ENCODE measurements at regions not wholly inside any gene's neighbourhood (a gene's known extent, or its start where the extent isn't known, plus 50 kb on each side); places are given as distances from the start of the nearest gene placed in this dataset.

DNA sequence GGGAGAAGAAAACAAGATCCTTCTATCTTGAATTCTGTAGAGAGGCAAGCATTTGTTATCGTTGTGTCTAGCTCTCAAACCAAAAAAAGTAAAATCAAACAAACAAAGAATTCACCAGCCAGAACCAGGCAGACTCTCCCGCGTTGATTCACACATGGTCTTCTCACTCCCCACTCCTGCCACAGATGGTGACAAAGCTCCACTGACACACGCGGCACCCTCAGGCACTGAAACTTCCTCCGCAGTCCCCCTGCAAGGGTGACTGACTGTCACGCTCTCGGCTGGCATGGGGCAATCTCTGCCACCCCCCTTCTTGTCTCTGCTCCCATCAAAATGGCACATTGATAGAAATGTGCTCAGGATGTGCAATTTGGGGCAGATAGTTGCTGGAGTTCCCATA, 304.9 kb downstream of the DHX15 start:
- no peak for DNase-seq

DNA sequence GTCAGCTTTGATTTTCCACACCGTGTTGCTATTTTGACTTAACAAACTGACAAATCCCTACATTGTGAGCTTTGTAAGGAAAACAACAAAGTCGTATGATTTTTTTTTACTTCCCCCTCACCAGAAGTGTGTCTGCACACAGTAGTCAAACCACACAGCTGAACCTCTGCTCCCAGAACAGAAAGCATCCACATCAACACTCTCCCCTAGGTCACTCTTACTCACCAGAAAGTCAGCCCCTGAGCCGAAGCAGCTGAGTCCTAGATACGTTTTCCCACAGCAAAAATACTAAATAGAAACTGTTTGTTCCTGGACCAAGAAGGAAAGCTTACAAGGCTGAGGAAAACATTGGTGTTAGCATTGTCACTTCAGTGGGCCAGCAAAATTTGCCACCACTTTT, 305.7 kb downstream of the DHX15 start:
- no peak for DNase-seq

DNA sequence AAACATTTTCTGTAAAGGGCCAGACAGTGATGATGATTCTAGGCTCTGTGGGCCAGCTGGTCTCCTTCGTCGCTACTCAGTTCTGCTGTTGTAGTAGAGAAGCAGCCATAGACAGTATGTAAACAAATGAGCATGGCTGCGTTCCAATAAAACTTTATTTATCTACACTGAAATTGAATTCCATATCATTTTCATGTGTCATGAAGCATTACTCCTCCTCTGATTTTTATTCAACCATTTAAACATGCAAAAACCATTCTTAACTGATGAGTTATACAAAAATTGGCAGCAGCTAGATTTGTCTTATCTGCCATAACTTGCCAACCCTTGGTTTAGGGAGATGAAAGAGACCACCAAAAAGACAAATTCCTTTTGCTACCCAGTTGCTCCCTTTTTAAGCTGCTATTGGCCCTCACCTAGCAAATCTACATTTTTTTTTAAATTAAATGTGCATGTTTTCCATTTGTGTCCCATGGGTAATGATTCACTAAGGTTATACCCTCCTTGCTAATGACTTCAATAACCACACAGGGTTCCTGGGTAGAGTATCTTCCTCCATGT, 309.9 kb downstream of the DHX15 start:
- DNase-seq: no peak

- DNase-seq: no peak
These were observed 311.2 kb downstream of the DHX15 start for GRCh38 chr4:24273136-24273535.

- DNase-seq: no peak
These were observed 317.2 kb downstream of the DHX15 start for GRCh38 chr4:24266951-24267722.

DNA sequence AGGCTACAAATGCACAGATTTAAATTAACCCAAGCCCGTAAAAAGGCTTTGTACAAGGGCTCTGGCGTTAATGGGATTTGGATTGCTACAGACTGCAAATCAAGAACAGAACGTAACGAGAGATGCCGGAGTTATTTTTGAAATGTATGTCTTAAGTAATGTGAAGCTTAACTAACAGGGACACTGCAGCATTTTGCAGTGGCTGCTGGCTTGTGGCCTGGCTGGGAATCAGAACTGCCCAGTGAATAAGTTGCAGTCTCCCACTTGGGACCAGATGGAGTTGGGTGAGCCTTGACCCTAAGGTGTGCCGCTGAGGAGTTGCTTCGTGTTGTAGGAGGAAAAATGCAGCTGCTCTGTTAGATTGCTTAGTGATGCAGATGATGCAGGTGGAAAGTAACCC, 318.4 kb downstream of the DHX15 start:
- no peak for DNase-seq

DNA sequence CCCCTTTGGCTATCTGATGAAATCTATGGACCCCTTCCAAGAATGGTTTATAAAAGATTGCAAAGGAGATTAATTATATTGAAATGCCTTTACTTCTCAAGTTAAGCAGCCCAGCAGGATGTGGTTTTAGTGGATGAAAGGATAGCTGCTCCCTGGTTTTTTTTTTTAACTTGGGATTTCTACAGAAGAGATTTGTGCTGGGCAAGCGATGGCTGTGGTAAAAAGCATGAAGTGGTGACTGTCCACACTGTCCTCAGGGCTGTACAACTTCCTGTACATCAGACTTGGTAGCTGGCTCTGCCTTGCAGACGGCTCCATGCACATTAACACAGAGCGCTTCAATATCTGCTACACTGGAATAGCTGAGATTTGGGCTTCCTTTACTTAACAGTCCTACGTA, 321.7 kb downstream of the DHX15 start:
- DNase-seq: no peak

DNA sequence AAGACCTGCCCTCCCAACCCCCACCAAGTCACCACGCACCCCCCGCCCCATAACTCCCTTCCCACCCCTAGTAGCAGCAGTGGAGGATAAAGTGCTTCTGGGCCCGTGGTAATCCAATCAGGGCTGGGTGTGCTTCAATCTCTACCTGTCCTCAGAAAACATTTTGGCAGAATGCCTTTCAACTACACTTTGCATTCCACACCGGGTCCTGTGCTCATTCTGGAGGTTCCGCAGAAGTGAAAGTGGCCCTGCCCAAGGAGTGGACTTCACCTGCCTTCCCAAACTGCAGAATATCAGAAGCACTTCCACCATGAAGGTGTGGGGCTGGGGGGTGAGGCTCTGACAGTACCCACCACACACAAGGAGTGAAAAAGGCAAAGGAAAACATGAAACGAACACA, 322.3 kb downstream of the DHX15 start:
- no peak for DNase-seq

DNA sequence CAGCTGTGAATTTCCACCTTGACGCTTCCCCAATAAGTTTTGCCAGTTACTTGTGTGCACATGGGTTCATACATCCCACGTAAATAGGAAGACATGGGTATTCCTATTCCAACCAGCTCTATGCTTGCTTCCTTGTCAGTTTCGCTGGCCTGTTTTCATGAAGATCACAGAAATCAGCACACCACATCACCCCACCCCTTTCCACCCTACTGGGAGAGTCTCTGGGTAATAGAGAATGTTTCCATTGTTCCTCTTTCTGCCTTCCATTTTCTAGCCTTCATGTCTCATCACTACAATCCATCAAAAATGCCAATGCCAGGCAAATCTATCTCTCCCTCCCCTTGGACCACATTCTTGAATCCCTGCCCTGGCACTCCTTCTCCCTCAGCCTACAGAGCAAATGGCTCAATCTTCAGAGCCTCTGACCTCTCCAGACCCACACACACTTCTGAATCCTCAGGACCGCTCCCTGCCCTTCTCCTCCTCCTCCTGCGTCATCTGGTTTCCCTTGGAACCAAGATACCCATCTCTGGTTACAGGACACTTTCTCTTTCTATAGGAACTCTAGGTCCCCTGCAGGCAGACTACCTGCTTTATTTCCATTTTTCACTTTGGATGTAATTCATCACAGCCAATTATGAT, 323.3 kb downstream of the DHX15 start:
- no peak for DNase-seq

- DNase-seq: no peak
These were observed 324.1 kb downstream of the DHX15 start for GRCh38 chr4:24260133-24260715.

DNA sequence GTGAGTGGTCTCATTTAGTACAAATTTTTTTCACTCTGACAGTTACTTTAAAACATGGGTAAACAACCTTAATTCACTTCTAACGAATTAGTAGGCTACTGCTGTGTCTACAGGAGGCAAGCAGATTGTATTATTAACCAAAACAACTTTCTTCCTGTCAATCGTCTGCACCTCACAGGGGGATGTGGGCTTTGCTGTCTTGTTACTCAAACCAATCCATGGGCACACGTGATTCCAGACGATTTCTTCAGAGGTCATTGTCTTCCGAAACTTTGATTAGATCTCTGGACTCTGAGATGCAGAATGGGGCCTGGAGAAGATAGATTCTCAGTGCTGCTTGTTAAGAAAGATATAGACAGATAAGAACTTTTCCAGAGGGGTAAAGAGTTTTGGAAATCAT, 327.8 kb downstream of the DHX15 start:
- DNase-seq: no peak

- no peak for DNase-seq
These were observed 328.3 kb downstream of the DHX15 start for GRCh38 chr4:24256066-24256465.

DNA sequence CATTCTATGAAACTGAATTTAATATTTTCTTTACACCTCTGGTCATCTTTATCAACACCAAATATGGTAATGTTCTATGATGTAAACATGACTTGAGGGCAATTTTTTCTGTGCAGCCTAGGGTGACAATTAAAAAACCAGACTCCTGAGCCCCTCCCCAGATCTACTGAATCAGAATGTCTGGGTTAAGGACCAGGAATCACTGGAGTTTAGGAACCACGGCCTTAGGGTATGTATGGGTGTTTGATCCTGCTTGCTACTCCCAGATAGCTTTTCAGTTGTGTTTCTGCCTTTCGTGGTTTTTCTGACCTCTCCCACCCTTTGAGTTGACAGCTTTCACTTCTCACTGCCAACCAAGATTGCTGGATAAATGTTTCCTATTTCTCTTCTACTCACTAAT, 332.2 kb downstream of the DHX15 start:
- DNase-seq: no peak

DNA sequence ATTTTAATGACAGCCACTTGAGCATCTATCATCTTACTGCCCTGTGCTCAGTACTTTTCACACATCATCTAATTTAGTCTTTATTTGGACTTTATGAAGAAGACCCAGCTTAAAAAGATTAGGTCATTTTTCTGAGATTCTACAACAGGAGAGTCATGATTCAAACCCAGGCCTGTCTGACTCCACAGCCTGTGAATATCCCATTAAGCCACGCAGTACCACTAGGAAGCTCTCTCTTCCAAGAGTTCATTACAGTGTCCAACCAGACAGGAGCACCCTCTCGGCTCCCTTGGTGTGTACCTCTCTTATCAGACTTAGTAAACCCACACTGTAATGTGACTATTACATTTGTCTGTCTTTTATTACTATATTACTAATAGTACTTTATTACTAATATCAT, 332.8 kb downstream of the DHX15 start:
- DNase-seq: no peak

GRCh38 chr4:24249972-24250371, 334.4 kb downstream of the DHX15 start:
- DNase-seq: no peak

GRCh38 chr4:24248674-24249630, 335.4 kb downstream of the DHX15 start:
- DNase-seq: no peak

- DNase-seq: no peak
These were observed 338.9 kb downstream of the DHX15 start for GRCh38 chr4:24245491-24245820.

DNA sequence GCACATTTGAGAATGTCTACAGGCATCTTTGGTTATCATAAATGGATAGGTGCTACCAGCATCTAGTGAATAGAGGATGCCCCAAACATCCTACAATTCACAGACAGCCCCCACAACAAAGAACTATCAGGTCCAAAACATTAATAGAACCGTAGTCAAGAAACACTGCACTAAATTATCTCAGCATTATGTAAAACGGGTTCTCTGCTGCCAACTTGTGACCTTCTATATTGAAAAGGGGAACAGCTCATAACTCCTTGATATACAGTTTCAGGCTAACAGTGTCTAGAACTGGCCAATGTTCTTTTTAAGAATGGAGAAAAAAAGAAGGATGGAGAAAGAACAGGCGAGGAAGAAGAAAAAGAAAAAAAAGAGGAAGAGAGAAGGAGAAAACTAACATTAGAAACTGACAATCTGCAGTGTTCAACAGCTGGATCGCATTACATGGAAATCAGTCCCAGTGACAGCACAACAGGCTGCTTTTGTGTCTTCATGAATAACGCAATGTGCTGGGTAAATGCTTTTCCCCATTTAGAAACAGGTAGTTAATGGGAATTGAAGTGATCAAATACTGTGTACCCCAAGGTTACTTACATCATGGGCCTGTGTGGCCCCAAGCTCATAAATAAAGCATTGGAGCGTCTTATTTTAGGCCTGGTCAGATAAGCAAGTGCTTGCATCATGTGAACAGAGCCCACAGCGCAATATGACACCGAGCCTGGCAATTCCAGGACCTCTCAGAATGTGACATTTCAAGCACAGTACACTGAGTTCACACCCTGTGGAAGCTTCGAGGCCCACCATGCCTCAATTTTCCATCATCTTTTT, 339.5 kb downstream of the DHX15 start:
- DNase-seq: peak; percentile 26 to 47

DNA sequence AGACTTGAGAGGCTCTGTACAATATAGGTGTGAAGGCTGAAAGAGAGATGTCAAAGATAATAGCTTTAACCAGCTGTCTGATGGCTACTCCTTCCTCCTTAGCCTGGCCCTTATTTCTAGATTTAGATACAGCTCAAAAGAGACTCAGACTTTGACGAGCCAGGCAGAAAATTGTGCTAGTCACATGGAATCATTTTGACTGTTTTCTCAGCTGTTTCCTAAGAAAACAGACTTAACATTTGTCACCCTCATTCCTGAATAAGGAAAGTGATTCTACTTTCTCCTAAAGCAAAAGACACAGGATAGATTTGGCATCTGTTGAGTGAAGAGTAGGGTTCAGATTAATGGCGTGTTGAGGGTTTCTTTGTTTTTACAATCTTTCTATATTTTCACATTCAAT, 340.7 kb downstream of the DHX15 start:
- no peak for DNase-seq

- no peak for DNase-seq
These were observed 342.8 kb downstream of the DHX15 start for GRCh38 chr4:24241511-24241910.

DNA sequence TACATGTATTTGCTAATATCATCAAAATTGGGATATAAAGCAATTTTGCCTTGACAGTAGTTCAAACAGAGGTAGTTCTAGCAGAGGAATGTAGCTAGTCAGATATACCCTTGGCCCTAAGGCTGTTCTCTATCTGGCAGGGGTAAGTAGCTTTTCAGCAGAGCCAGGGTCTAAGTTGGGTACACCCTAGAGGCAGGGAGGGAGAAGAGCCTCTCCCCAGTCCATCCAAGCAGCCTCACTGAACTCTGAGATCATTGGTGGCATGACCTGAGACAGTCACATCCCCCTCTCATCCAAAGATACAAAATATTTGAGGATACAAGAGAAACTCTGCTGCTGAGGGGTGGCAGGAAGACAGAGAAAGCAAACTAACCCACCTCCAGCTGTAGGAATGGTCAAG, 343.7 kb downstream of the DHX15 start:
- no peak for DNase-seq

- DNase-seq: no peak
These were observed 346.6 kb downstream of the DHX15 start for GRCh38 chr4:24237709-24238108.
